T-cell (primary cell): ENCODE measurements at regions not wholly inside any gene's neighbourhood (a gene's known extent, or its start where the extent isn't known, plus 50 kb on each side); places are given as distances from the start of the nearest gene placed in this dataset.

Source experiments
- ATAC-seq, 4 experiments: fragments of 200-7000 bp in 3 of 4; fragments of 150-1000 bp in 1 of 4; cut with Tn5 transposase; replicated peaks in 1 of 4; 1 replicate in 3 of 4; 2 replicates in 1 of 4; pipeline ENCODE4 v1.10.0; 2021; ENCODE audit warnings: moderate library complexity in 3 of 4, mild to moderate bottlenecking in 2 of 4, moderate number of reproducible peaks in 1 of 4
- CTCF ChIA-PET, 2 donors: fragments of 300-600 bp; sonication (Branson Sonifier 250); formaldehyde crosslinking; loops; one replicate each; lab custom pipeline; 2022; ENCODE audit warnings: antibody characterized with exemption in 2 of 2; lab: Charles Lee
- POLR2A ChIA-PET, 2 donors: fragments of 300-600 bp; sonication (Branson Sonifier 250); formaldehyde crosslinking; loops; one replicate each; lab custom pipeline; 2022; ENCODE audit warnings: antibody characterized with exemption in 2 of 2; lab: Charles Lee
- DNase-seq, 35 experiments: peaks; one replicate each; pipeline versions ENCODE4 v3.0.0 to v3.0.0-alpha.2; 2013 to 2023
- H3K27ac ChIP-seq: one replicate; pipeline ENCODE4 v1.5.1; 2013; ENCODE audit warnings: low read length
- H3K27me3 ChIP-seq, 2 experiments: replicated peaks in 1 of 2; 1 replicate in 1 of 2; 2 replicates in 1 of 2; pipeline versions ENCODE4 v1.6.1 to v1.7.0; 2013; ENCODE audit warnings: low read length in 1 of 2, mixed read lengths in 1 of 2; ENCODE audit not compliant: control insufficient read depth in 2 of 2, insufficient read depth in 2 of 2; ENCODE audit errors: extremely low read depth in 1 of 2
- H3K36me3 ChIP-seq, 2 donors: 1 replicate in 1 of 2; 2 replicates in 1 of 2; pipeline versions ENCODE4 v1.6.1 to v1.7.0; 2013; ENCODE audit warnings: low read length in 1 of 2; ENCODE audit not compliant: control insufficient read depth in 2 of 2, insufficient read depth in 1 of 2; ENCODE audit errors: extremely low read depth in 1 of 2
- H3K4me1 ChIP-seq, 2 experiments: 1 replicate in 1 of 2; 2 replicates in 1 of 2; pipeline versions ENCODE4 v1.6.1 to v1.7.0; 2013; ENCODE audit warnings: low read length in 2 of 2, mixed read lengths in 1 of 2; ENCODE audit not compliant: insufficient read depth in 2 of 2, control insufficient read depth in 1 of 2; ENCODE audit errors: extremely low read depth in 1 of 2
- H3K4me3 ChIP-seq, 2 donors: 1 replicate in 1 of 2; 2 replicates in 1 of 2; pipeline versions ENCODE4 v1.5.1 to v1.7.0; 2013; ENCODE audit warnings: mild to moderate bottlenecking in 2 of 2, low read length in 1 of 2, moderate library complexity in 1 of 2; ENCODE audit not compliant: control insufficient read depth in 1 of 2; ENCODE audit errors: extremely low read depth in 1 of 2
- H3K9me3 ChIP-seq: 2 replicates; pipeline ENCODE4 v1.7.0; 2013
- H3K27ac Mint-ChIP-seq, 2 donors: one replicate each; pipeline ENCODE4 v1.8.0; 2020 to 2021; ENCODE audit warnings: mild to moderate bottlenecking in 2 of 2, mixed read lengths in 2 of 2
- H3K27me3 Mint-ChIP-seq, 2 donors: one replicate each; pipeline ENCODE4 v1.8.0; 2021 to 2022; ENCODE audit warnings: mixed read lengths in 2 of 2
- H3K36me3 Mint-ChIP-seq: one replicate; pipeline ENCODE4 v1.8.0; 2021; ENCODE audit warnings: mixed read lengths
- H3K4me1 Mint-ChIP-seq, 3 donors: one replicate each; pipeline ENCODE4 v1.8.0; 2020 to 2022; ENCODE audit warnings: mixed read lengths in 3 of 3, mild to moderate bottlenecking in 1 of 3
- H3K4me3 Mint-ChIP-seq, 3 donors: one replicate each; pipeline ENCODE4 v1.8.0; 2020 to 2022; ENCODE audit warnings: mild to moderate bottlenecking in 3 of 3, mixed read lengths in 3 of 3, moderate library complexity in 3 of 3
- H3K9me3 Mint-ChIP-seq, 3 donors: one replicate each; pipeline ENCODE4 v1.8.0; 2020 to 2022; ENCODE audit warnings: mixed read lengths in 3 of 3
- WGBS: methylation state at CpG from one replicate; pipeline ENCODE4 v1.1.5; 2013; ENCODE audit warnings: missing lambda C conversion rate; ENCODE audit not compliant: insufficient coverage; 5-methylcytosine and 5-hydroxymethylcytosine counted together

DNA sequence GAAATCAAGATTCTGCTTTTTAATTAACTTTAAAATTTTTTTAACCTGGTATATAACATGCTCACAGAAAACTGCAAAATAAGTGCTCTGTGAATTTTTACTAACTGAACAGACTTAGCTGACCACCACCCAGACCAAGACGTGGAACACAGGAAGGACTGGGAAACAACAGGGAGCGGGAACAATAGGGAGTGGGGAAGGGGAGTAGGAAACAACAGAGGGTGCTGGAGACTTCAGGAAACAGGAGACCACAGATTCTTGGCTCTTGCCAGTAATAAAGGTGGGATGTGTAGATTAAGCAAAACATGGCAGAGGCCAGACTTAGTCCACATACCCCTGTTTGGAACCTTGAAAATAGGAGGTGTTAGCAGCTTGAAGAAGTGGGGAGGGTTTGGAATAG lies 51.4 kb upstream of the TMCC3 start:
- Histone ChIP-seq H3K27ac (no peak overlapping the region), H3K27me3 (no peaks in the 10 kb centered on the region), H3K36me3 (no peaks in the 10 kb centered on the region), H3K9me3 (no peaks in the 10 kb centered on the region), H3K4me3 (no peak overlapping the region), H3K4me1 (no peaks in the 10 kb centered on the region)
- ATAC-seq (no peak), DNase-seq (no peak)
- Mint-ChIP-seq H3K4me1 (peaks cover 0 to 3% (median 0%) of the 10 kb centered on the region in 3 donors), H3K27me3 (peaks cover 6 to 12% of the 10 kb centered on the region in 2 donors), H3K36me3 (no peaks in the 10 kb centered on the region), H3K27ac (no peak overlapping the region), H3K4me3 (no peak overlapping the region), H3K9me3 (no peaks in the 10 kb centered on the region)
- CTCF ChIA-PET, result no interaction called here
- no CpG with 5 or more reads among the region's 2 CpGs for WGBS
- POLR2A ChIA-PET, result no interaction called here

DNA sequence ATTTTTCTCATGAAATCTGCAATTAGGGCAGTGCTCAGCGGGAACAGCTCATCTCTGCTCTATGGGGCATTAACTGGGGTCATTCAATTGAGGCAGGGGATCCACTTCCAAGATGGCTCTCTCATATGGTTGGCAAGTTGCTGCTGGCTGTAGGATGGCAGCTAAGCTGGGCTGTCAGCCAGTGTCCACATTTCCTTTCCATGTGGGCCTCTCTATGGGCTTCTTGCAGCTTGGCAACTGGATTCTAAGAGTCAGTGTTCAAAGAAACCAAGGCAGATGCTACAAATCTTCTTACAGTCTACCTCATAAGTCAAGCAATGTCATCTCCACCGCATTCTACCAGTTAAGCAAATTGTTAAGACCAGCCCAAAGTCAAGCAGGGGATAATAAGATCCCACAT lies 50.3 kb upstream of the TMCC3 start:
- H3K4me1 Mint-ChIP-seq, result peaks cover 0 to 3% (median 0%) of the 10 kb centered on the region in 3 donors
- peaks cover 6 to 12% of the 10 kb centered on the region in 2 donors for H3K27me3 Mint-ChIP-seq
- CTCF ChIA-PET, result no interaction called here
- DNase-seq (no peak), ATAC-seq (no peak)
- H3K27me3 ChIP-seq, result no peaks in the 10 kb centered on the region
- no peaks in the 10 kb centered on the region for H3K9me3 Mint-ChIP-seq
- H3K9me3 ChIP-seq, result no peaks in the 10 kb centered on the region
- no peak overlapping the region for H3K4me3 ChIP-seq
- WGBS, result no CpG with 5 or more reads among the region's 2 CpGs
- POLR2A ChIA-PET, result no interaction called here
- H3K4me1 ChIP-seq, result no peaks in the 10 kb centered on the region
- no peak overlapping the region for H3K27ac ChIP-seq
- H3K36me3 Mint-ChIP-seq, result no peaks in the 10 kb centered on the region
- H3K27ac Mint-ChIP-seq, result no peak overlapping the region
- no peaks in the 10 kb centered on the region for H3K36me3 ChIP-seq
- H3K4me3 Mint-ChIP-seq, result no peak overlapping the region
